ENCODE measurements at regions not wholly inside any gene's neighbourhood (a gene's known extent, or its start where the extent isn't known, plus 50 kb on each side); places are given as distances from the start of the nearest gene placed in this dataset.

DNA sequence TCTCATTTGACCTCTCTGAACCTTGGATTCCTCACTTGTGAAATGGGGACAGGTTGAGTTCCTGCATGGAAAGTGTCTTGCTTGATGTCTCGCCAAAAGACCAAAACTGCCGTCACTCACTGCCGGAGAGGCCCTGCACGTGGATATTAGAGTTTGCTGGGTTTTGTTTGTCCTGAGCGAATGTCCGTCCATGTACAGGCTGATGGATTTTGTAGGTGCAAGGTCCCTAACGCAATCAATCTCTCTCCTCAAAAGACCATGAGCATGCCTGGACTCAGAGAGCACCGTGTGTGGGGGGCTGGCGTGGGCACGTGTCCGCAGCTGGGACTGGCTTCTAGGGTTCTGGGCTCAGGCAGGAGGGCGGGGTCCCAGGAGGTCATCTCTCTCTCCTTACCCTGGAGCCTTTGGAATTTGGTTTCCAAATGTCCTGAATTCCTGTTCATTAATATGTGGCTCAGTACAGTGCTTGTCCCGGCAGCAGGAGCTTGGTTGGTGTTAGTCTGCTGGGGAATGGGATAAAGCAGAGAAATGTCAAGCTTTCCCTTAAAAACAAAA, 146.0 kb upstream of the IER5L start:
- no peak for TF ChIP-seq GATA2 (IDR thresholded peaks at IDR 0.05; ENCODE audit: low read depth, low read length)
- no peak for TF ChIP-seq GATA3 (IDR thresholded peaks at IDR 0.05; ENCODE audit: low read depth, low read length)

Data from SH-SY5Y (cell line).